NAMALWA (cell line): ENCODE measurements at regions not wholly inside any gene's neighbourhood (a gene's known extent, or its start where the extent isn't known, plus 50 kb on each side); places are given as distances from the start of the nearest gene placed in this dataset.

ENCODE experiments used
- DNase-seq: peaks from one replicate; pipeline ENCODE4 v3.0.0-alpha.2; 2015; ENCODE audit warnings: low spot score

GRCh38 chr4:14621731-14622463 lies 380.4 kb upstream of the CPEB2 start:
- no peak for DNase-seq

GRCh38 chr4:14627038-14627437 lies 375.2 kb upstream of the CPEB2 start:
- DNase-seq = no peak

GRCh38 chr4:14631806-14632440 lies 370.4 kb upstream of the CPEB2 start:
- DNase-seq = no peak

- no peak for DNase-seq
These were observed 365.7 kb upstream of the CPEB2 start for GRCh38 chr4:14636563-14636962.

- DNase-seq = no peak
These were observed 361.8 kb upstream of the CPEB2 start for GRCh38 chr4:14640476-14640875.

- DNase-seq = no peak
These were observed 360.4 kb upstream of the CPEB2 start for GRCh38 chr4:14641871-14642270.

GRCh38 chr4:14644580-14645282 lies 357.6 kb upstream of the CPEB2 start:
- DNase-seq = no peak

GRCh38 chr4:14646831-14647230 lies 355.4 kb upstream of the CPEB2 start:
- no peak for DNase-seq

- DNase-seq = no peak
These were observed 352.2 kb upstream of the CPEB2 start for GRCh38 chr4:14650127-14650526.

GRCh38 chr4:14652522-14652921 lies 349.8 kb upstream of the CPEB2 start:
- DNase-seq = no peak

- DNase-seq = no peak
These were observed 348.9 kb upstream of the CPEB2 start for GRCh38 chr4:14653338-14653737.

- no peak for DNase-seq
These were observed 343.0 kb upstream of the CPEB2 start for GRCh38 chr4:14659286-14659685.

GRCh38 chr4:14667624-14668151 lies 334.6 kb upstream of the CPEB2 start:
- no peak for DNase-seq

GRCh38 chr4:14668296-14668695 lies 334.0 kb upstream of the CPEB2 start:
- DNase-seq = no peak

- no peak for DNase-seq
These were observed 332.9 kb upstream of the CPEB2 start for GRCh38 chr4:14669371-14669770.

GRCh38 chr4:14671146-14671545 lies 331.1 kb upstream of the CPEB2 start:
- no peak for DNase-seq

- no peak for DNase-seq
These were observed 326.8 kb upstream of the CPEB2 start for GRCh38 chr4:14675279-14675985.

GRCh38 chr4:14679906-14680305 lies 322.4 kb upstream of the CPEB2 start:
- DNase-seq = no peak

GRCh38 chr4:14681330-14681729 lies 321.0 kb upstream of the CPEB2 start:
- no peak for DNase-seq

- no peak for DNase-seq
These were observed 308.6 kb upstream of the CPEB2 start for GRCh38 chr4:14693728-14694127.

- no peak for DNase-seq
These were observed 307.0 kb upstream of the CPEB2 start for GRCh38 chr4:14695095-14695845.

- DNase-seq = no peak
These were observed 302.2 kb upstream of the CPEB2 start for GRCh38 chr4:14700083-14700482.
